GM04503 (cell line): ENCODE measurements at regions not wholly inside any gene's neighbourhood (a gene's known extent, or its start where the extent isn't known, plus 50 kb on each side); places are given as distances from the start of the nearest gene placed in this dataset.

Source experiments
- DNase-seq: peaks from one replicate; pipeline ENCODE4 v3.0.0-alpha.2; 2012; ENCODE audit warnings: low read depth

DNA sequence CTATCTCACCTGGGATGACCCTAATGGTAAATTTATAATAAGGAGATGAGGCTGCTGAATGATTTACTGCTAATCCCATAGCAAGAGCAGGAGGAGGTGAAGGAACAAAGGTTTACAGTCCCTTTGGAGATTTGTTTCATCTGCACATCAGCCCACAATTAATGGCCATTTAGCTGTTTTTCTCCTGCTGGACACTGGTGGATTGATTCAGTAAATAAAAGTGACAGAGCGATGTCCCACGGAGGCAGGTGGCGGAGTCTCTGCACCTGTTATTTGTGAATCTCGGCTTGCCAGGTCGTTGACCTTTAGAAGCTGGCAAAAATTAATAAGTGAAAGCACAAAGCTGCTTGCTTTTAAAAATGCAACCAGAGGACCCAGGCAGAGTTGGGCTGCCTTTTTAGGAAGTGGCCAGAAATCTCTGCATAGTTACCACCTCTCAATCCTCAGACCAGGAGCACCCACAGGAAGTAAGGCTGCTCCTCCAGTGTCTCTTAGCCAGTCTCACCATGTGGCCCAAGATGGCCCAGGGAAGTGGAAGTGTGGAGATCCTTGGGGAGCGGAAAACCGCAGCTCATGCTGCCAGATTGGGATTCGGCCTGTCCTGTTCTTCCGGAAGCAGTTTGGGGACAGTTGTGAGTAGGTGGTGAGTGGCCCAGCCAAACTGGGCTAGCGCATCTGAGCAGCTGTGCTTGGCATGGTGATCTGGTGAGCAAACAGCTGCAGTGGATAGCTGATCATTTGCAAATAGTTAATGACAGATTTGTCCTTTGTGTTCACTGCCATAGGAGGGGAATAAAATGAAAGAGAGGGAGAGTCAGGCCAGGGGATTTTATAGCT, 1005.7 kb upstream of the PIK3C3 start:
- DNase-seq = no peak

DNA sequence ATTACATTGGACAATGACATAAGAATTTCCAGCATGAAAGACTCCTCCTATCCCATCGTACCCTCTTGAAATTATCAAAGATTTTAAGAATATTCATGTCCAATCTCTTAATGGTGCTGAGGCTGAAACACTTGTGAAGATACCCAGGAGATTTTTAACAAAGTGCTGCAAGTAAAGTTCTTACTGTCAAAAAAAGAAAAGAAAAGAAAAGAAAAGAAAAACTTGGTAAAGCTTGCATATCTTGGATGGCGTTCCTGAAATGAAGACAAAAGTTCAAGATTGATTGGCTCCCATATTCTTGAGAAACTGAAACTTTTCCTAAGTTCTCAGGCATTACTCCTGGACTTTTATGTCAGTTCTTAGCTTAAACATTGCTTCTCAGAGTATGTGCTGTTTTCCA, 1010.5 kb upstream of the PIK3C3 start:
- no peak for DNase-seq

DNA sequence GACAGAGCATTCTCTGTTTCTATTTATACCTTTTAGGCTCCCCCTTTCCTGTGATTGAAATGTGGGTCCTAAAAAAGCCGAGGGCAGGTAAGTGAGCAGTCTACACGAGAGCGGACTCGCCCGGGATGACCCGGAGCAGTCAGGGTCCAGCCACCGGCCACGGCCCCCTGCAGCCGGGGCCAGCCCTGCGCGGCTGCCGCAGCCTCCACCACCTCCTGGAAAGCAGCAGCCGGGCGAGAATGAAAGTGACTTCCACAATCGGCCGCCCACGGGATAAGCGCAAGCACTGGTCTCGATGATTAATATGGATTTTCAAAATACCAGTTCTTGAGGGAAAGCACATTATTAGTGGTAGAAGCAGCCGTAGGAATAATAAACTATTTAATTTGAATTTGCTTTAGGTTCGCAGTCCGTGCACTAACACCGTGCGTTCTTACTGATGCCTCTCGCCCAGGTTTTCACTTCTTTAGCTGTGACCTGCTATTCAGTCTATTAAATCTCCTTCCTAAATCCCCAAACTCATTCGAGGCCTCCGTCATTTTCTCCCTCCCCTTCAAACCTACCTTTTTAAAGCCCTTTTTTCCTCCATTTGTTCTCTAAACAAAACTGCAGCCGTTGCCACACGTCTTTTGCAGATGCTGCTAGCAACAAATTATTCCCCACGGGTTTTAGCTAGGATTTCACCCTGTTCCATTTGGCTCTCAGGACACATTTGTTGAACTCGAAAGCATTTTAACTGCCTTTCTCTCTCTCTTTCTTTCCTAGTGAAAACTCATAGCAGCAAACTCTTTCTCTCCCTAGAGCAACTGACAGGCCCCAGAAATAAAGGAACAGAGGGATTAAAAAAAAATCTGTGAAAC, 1015.1 kb upstream of the PIK3C3 start:
- no peak for DNase-seq

DNA sequence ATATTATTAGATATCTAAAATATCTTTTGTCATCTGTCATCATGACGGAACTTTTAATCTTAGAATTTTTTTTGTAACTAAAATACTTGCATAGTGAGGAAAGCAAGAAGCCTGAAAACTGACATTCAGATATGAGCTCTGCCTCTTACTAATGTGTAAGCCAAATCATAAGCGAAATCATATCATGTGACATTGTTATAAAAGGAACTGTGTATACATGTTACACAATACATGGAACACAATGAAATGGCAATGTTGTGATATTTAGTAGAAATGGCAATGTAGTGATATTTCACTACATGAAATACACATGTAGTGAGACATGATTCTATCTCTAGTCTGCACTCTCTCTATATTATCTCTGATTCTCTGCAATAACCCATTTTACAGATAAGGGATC, 1016.4 kb upstream of the PIK3C3 start:
- no peak for DNase-seq

DNA sequence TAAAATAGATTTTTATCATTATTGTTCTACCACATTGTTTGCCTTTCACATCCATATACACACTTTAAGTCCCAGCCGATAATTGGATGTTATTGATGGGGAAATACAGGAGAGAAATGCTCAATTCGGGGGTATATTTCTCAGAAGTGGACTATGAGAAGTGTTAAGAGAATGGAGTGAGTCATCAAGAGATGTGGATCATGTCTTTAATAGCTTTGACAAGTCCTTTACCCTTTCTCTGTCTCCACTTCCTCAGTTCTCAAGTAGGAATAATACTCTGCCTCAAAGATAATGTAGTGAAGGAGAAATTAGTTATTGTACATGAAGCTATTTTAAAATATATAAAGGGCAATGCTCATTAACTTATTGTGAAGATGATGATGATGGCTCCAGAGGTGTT, 1017.6 kb upstream of the PIK3C3 start:
- no peak for DNase-seq

DNA sequence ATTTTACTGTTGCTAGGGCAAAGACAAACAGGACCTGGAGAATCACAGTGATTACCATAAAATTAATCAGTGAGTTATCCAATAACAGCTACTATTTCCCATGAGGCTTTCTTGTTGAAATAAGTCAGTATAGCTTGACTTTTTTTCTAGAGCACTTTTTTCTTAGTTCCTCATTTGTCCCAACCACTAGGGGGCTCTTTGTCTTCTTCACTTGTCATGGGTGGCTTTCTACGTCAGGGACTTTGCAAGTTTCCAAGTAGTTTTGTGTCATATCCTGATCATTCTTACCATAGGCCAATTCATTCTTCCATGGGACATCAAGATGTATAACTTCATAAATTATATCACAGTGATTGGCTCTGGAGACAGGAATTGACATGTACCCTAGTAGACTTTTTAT, 1019.6 kb upstream of the PIK3C3 start:
- DNase-seq = no peak

DNA sequence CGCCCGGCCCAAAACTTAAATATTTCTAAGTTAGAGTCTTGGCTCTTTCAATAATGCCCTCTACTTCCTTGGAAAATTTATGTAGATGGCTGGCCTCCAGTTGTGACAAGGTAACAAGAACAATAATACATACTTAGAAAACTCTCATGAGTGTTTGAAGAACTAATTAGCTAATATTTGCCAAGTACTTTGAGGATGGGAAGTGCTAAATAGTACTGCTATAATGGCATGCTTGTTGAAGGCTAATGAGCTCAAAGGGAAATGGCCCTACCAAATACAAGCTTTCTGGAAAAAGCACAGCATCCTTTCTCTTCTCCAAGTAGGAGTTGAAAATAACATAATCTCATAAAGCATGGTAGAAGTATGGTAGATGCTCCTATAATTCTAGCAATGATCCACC, 1022.2 kb upstream of the PIK3C3 start:
- DNase-seq = no peak

DNA sequence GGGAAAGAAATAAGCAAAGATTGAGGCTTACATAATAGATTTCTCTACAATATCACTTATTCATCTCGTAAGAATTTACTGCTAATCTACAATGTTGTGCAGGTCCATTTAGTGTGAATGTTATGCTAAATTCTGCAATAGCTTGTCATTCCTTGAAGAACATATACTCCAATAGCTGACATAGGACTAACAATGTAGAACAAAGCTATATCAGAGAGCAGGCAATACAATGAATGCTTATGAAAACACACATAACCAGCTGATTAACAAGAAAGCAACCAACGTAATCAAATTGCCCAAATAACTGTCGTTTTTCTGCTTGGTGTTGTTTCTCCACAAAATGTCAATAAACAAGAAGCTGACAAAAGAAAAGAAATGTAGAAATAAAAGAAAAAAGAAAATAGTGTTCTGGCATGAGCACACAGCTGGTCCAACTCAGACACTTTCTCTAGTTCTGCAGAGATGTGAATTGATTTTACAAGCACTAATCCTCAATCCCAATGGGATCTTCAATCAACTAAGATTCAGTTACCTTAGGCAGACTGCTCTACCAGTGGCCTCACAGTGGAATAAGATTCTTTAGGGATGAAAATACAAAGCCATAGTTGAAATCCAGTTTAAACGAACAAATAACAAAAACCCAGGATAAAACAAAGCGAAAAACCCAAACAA, 1024.7 kb upstream of the PIK3C3 start:
- DNase-seq = no peak

DNA sequence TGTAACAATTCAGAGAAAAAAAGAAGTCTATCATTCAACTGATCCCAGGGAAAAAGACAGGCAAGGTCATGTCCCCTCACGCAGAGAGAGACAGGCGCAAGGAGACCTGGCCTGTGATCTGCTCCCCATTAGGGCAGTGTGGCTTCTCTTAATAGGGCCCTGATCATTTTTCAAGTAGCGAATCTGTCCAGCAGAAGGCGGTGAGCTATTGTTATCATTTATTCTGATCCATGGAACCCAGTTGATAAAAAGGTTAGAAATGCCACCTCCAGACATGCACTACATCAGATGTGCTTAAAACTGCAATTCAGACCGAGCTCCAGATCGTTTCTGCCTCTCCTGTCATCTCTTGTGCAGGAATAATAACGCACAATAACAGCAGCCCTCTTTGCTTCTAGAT, 1025.6 kb upstream of the PIK3C3 start:
- no peak for DNase-seq

DNA sequence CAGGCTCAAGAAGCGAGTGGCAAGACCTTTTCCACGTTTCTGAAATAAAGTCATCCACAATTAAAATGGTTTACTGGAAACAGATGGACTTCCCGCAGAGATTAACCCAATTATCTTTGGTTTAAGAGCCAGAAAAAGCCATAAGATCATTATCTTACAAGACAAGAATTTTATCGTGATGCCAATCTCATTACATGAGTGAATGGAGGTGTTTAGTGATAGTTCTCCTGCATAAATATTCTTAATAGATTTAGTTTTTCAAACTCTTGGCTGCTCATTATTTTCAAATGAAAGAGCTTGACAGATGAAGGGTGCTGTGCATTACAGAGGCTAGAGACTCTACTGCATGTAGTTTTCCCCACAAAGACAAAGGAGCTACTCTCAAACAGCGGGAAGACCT, 1028.4 kb upstream of the PIK3C3 start:
- no peak for DNase-seq

DNA sequence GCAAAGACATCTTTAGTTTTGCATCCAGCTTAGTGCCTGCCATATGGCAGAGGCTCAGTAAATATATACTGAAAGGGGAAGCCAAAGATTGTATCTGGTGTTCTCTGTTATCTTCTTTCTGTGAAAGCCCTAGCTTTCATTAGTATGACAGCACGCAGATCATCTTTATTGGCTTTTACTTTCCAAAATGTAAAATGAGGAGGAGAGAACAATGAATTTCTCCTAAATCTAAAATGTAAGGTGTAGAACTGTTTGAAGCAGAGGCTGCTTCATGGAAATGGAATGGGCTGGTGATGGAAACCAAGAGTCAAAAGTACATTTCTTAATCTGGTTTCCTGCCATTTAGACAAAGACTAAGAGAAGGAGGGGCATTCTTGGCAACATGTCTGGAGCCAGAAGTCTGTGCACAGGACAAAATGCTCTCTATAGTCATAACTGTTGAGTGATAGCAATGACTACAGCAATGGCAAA, 1029.9 kb upstream of the PIK3C3 start:
- DNase-seq = no peak

DNA sequence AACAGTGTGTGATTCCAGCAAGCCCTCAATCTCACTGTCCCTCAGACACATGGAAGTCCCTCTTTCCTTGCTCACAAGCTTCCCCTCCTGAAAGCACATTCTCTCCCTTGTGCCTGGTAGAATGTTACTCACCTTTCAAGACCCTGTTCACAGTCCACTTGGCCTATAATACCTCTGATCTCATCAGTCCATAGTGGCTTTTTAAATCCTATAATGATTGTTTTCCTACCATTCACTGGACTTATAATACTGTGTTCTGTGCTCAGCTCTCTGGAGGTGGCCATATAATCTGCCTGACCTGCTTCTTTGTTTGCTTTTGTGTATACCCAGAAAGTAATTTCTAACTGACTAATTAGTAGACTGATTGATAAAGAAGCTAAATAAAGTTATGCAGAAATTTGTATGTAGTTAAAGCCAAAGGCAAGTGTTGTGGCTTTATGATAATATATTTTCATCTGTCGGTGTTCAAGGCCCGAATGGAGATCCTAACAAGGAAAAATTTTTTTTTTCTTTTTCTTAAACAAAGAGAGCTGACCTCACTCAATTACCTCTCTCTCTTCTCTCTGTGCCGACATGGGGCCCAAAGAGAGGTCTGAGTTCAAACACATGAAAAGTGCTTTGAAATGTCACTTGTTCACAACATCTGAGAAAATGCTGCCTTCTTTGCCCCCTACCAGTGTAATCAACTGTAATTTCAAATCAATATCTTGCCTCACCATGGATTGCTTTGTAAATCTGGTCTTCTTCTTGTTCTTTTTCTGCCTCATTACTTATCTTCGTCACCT, 1033.0 kb upstream of the PIK3C3 start:
- no peak for DNase-seq

DNA sequence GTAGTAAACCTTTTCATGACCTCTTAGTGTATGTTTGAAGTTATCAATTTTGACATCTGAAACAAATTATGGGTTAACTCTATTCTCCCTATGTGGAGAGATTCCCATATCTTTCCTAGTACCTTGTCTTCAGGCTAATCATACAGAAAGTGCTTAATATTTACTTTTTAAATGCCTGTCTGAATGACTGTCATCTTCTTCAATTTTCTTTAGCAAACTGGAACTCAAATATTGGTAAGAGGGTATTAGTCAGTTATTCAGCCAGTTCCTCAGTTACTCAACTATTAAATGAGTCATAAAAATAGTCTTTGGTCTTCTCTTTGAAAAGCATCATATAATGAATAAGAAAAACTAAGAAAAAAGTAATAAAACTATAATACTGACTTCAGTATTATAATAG, 1038.0 kb upstream of the PIK3C3 start:
- no peak for DNase-seq

DNA sequence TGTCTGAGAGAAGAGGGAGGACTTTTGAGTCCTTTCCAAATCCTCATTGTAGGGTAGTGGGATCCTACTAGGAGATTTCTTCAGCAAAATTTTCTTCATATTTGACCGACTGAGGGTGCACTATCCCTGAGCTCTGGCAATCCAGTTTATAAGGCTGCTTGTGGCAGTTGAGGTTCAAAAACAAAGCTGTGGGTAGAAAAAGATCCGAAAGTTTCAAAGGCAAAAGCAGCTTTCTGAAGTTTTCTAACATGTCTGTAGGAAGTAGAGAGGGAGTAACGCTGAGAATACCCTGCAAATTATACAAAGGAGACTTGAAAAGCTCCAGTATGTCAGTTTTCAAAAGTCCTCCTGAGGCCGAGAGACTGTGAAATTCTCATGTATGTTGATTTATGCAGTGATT, 1039.3 kb upstream of the PIK3C3 start:
- no peak for DNase-seq

DNA sequence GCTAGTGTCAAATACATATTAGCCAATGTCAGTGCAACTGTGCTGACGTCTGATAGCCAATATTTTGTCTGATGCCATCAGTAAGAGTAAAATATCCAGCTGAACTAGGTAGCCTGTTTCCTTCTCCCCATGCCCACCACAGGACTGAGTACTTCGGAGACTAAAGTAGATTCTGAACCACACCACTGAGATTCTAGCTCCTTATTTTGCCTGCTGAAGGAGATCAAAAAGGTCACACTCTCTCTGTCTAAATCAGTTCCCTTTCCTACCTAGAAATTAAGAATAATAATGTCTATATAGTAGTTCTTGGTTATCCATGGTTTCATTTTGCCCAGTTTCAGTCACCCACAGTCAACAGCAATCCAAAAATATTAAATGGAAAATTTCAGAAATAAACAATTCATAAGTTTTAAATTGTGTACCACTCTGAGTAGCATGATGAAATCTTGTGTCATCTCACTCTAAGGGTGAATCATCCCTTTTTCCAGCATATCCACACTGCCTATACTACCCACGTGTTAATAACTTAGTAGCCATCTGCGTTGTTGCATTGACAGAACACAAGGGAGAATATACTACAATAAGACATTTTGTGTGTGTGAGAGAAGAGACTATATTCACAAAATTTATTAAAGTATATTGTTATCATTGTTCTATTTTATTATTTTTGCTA, 1043.3 kb upstream of the PIK3C3 start:
- no peak for DNase-seq

DNA sequence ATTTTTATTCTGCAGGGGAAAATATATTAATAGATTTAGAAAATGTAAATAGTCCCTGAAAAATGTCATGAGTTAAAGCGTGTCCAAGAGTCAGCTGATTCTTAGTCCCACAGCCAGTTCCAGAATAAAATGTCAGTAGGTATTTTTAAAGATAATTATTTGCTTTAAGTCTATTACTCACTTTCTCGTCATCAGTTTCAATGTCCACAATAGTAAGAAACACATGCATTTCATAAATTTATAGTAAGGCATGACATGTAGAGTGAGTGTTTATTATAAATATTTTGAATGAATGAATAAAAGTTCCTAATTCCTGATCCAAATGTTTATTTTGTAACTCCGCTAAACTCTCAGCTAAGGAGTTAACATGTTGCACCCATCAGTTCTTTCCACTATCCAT, 1044.0 kb upstream of the PIK3C3 start:
- no peak for DNase-seq

DNA sequence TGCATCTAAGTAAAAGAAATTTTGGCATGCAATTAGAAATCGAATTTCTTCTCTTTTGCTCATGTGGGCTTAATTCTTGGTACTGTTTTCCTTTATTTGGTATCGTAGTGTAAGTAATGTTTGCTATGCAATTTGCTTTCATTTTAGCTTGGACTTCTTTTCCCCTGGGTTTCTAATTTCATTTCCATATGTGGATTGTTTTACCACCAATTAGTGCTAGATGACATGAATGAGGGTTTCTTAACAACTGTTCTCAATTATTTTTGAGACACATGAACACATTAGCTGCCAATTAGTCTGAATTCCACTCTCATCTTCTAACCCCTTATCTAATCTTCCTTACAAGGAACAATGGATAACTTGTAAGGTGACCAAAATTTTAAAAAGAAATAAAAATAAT, 1047.2 kb upstream of the PIK3C3 start:
- no peak for DNase-seq

DNA sequence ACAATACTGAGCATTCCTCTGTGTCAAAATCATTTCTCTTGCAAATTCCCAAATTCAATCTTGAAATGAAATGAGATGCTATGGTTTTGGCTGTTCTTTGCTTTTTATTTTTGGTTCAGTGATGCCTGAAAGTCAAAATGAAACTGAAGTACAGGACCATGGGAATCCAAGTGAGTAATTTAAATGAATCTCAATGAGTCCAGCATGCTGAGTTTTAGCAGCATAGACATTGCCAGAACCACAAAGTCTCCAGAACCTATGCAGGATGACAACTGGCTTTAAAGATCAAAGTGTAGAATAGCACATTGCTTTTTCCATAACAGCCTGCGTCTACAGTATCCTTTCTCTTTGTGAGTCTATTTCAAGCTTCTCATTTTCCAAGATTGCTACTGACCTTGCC, 1050.7 kb upstream of the PIK3C3 start:
- DNase-seq = no peak

DNA sequence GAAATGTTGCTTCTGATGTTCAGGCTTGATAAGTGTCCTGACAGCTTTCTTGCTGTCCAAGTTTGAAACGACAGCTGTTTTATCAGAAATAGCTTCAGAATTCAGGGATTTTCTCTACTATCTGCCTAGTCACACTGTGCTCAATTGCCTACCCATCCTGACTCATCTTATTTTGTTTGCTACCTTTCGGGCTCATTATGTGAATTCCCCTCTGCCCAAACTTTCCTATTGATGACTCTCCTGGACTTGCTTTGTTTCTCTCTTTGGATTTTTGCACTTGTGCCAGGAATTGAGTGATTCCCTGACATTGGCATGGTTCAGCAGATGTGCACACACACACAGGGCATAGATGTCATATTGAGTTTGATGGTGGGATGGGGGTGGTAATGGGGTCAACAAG, 1052.6 kb upstream of the PIK3C3 start:
- DNase-seq = no peak

DNA sequence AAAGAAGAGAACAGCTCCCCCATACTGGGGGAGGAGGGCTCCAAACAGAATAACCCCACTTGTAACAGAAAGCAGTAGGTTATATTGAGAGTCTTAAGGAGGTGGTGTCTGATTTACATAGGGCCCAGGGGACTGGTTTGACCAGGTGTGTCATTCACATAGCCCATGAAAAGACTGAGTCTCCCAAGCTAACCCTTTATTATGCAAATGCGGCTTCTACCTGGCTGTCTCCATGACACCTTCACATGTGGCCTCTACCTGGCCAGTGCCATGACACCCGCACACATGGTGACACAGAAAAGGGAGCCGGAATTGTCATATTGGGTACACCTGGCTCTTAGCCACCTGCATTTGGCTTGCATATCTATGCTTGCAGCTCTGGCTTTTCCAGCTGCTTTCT, 1057.2 kb upstream of the PIK3C3 start:
- DNase-seq = no peak

DNA sequence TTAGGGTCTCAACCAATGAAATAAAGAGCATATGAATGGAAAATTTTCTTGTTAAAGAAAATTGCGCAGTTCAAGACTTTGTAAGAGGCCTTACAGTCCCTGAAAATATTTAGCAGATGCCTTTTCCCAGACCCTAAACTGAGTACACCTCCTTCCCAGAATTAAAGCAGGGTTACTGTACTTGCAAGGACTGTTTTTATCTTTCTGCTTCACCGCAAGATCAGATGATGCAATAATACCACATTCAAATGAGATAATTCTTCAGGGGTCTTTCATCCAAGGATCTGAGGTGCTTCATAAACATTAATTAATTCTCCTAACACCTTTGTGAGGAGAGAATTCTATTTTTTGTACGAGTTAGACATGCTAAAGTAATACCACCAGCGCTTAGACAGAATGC, 1071.8 kb upstream of the PIK3C3 start:
- no peak for DNase-seq
